Thymus (tissue), 11 donors: ENCODE measurements at regions not wholly inside any gene's neighbourhood (a gene's known extent, or its start where the extent isn't known, plus 50 kb on each side); places are given as distances from the start of the nearest gene placed in this dataset.

Experiments
- DNase-seq, 9 donors: peaks; one replicate each; pipeline ENCODE4 v3.0.0-alpha.2; 2013; ENCODE audit warnings: low spot score in 9 of 9, low read depth in 6 of 9, missing footprints in 1 of 9
- H3K27ac ChIP-seq, 2 donors: one replicate each; pipeline ENCODE4 v1.5.1; 2013; ENCODE audit warnings: control low read depth in 1 of 2, low read depth in 1 of 2, low read length in 1 of 2, mild to moderate bottlenecking in 1 of 2, moderate library complexity in 1 of 2
- H3K27me3 ChIP-seq, 2 donors: one replicate each; pipeline ENCODE4 v1.5.1; 2013; ENCODE audit warnings: low read length in 1 of 2; ENCODE audit not compliant: control insufficient read depth in 2 of 2, insufficient read depth in 1 of 2
- H3K36me3 ChIP-seq, 2 donors: one replicate each; pipeline ENCODE4 v1.5.1; 2013; ENCODE audit warnings: low read length in 1 of 2, mild to moderate bottlenecking in 1 of 2, moderate library complexity in 1 of 2; ENCODE audit not compliant: control insufficient read depth in 2 of 2, insufficient read depth in 2 of 2
- H3K4me1 ChIP-seq, 2 donors: one replicate each; pipeline ENCODE4 v1.5.1; 2013; ENCODE audit warnings: low read length in 2 of 2; ENCODE audit not compliant: control insufficient read depth in 2 of 2, insufficient read depth in 2 of 2
- H3K4me3 ChIP-seq, 2 donors: one replicate each; pipeline ENCODE4 v1.5.1; 2013; ENCODE audit warnings: low read length in 2 of 2, control low read depth in 1 of 2, mild to moderate bottlenecking in 1 of 2
- H3K9me3 ChIP-seq, 2 donors: one replicate each; pipeline ENCODE4 v1.5.1; 2013; ENCODE audit warnings: low read length in 1 of 2, mild to moderate bottlenecking in 1 of 2; ENCODE audit not compliant: control insufficient read depth in 2 of 2, insufficient read depth in 1 of 2
- WGBS: extraction: QIAGEN DNeasy Blood & Tissue Kit; methylation state at CpG from one replicate; pipeline ENCODE4 v1.1.7; 2013; 5-methylcytosine and 5-hydroxymethylcytosine counted together
- donor health status: healthy.

- no peak overlapping the region for H3K4me3 ChIP-seq
- DNase-seq = no peak
- WGBS = 96% methylated on average over 6 of the region's 6 CpGs
These were observed 265.4 kb upstream of the SPOPL start for GRCh38 chr2:138236142-138236541.

GRCh38 chr2:138237667-138238384 lies 263.7 kb upstream of the SPOPL start:
- 16% methylated on average over 5 of the region's 5 CpGs for WGBS
- DNase-seq = no peak
- peaks cover 0 to 2% of the 10 kb centered on the region in 2 donors for H3K9me3 ChIP-seq

More at GRCh38 chr2:138236142-138236541, 265.4 kb upstream of the SPOPL start:
- Histone ChIP-seq H3K9me3 (peaks cover 0 to 2% of the 10 kb centered on the region in 2 donors), H3K27ac (no peak overlapping the region), H3K27me3 (no peaks in the 10 kb centered on the region), H3K4me1 (no peaks in the 10 kb centered on the region), H3K36me3 (no peaks in the 10 kb centered on the region)

GRCh38 chr2:138238908-138239307 lies 262.7 kb upstream of the SPOPL start:
- H3K4me3 ChIP-seq = no peak overlapping the region
- no peaks in the 10 kb centered on the region for H3K36me3 ChIP-seq
- H3K27me3 ChIP-seq = no peaks in the 10 kb centered on the region
- H3K9me3 ChIP-seq = peaks cover 0 to 2% of the 10 kb centered on the region in 2 donors
- DNase-seq = no peak
- H3K4me1 ChIP-seq = no peaks in the 10 kb centered on the region
- no peak overlapping the region for H3K27ac ChIP-seq

More at GRCh38 chr2:138237667-138238384, 263.7 kb upstream of the SPOPL start:
- H3K27me3 ChIP-seq = no peaks in the 10 kb centered on the region
- H3K4me3 ChIP-seq = no peak overlapping the region
- no peak overlapping the region for H3K27ac ChIP-seq
- H3K36me3 ChIP-seq = no peaks in the 10 kb centered on the region
- no peaks in the 10 kb centered on the region for H3K4me1 ChIP-seq

GRCh38 chr2:138239902-138240491 lies 261.6 kb upstream of the SPOPL start:
- Histone ChIP-seq H3K27me3 (no peaks in the 10 kb centered on the region), H3K27ac (no peak overlapping the region), H3K4me3 (no peak overlapping the region), H3K36me3 (no peaks in the 10 kb centered on the region), H3K9me3 (peaks cover 0 to 2% of the 10 kb centered on the region in 2 donors), H3K4me1 (no peaks in the 10 kb centered on the region)
- DNase-seq = no peak
- WGBS = 94% methylated on average over 2 of the region's 2 CpGs

GRCh38 chr2:138243372-138243771 lies 258.2 kb upstream of the SPOPL start:
- Histone ChIP-seq H3K4me3 (no peak overlapping the region), H3K27ac (no peak overlapping the region), H3K27me3 (no peaks in the 10 kb centered on the region), H3K9me3 (no peaks in the 10 kb centered on the region), H3K4me1 (no peaks in the 10 kb centered on the region), H3K36me3 (no peaks in the 10 kb centered on the region)
- DNase-seq = no peak

- Histone ChIP-seq H3K27ac (no peak overlapping the region), H3K27me3 (no peaks in the 10 kb centered on the region)
- DNase-seq = no peak
These were observed 257.1 kb upstream of the SPOPL start for GRCh38 chr2:138244501-138244925.

GRCh38 chr2:138245310-138245709 lies 256.3 kb upstream of the SPOPL start:
- H3K9me3 ChIP-seq = no peaks in the 10 kb centered on the region
- H3K27ac ChIP-seq = no peak overlapping the region
- no peaks in the 10 kb centered on the region for H3K36me3 ChIP-seq
- no peaks in the 10 kb centered on the region for H3K27me3 ChIP-seq
- H3K4me1 ChIP-seq = no peaks in the 10 kb centered on the region
- H3K4me3 ChIP-seq = no peak overlapping the region
- no peak for DNase-seq

More at GRCh38 chr2:138244501-138244925, 257.1 kb upstream of the SPOPL start:
- H3K4me1 ChIP-seq = no peaks in the 10 kb centered on the region
- H3K9me3 ChIP-seq = no peaks in the 10 kb centered on the region
- H3K4me3 ChIP-seq = no peak overlapping the region
- H3K36me3 ChIP-seq = no peaks in the 10 kb centered on the region

GRCh38 chr2:138247302-138247701 lies 254.3 kb upstream of the SPOPL start:
- H3K4me1 ChIP-seq = no peaks in the 10 kb centered on the region
- no peak for DNase-seq
- 72% methylated on average over 2 of the region's 2 CpGs for WGBS
- no peaks in the 10 kb centered on the region for H3K36me3 ChIP-seq
- H3K9me3 ChIP-seq = no peaks in the 10 kb centered on the region
- H3K27ac ChIP-seq = no peak overlapping the region
- H3K27me3 ChIP-seq = no peaks in the 10 kb centered on the region
- H3K4me3 ChIP-seq = no peak overlapping the region

GRCh38 chr2:138249207-138249606 lies 252.4 kb upstream of the SPOPL start:
- H3K27me3 ChIP-seq = no peaks in the 10 kb centered on the region
- H3K4me1 ChIP-seq = no peaks in the 10 kb centered on the region
- H3K9me3 ChIP-seq = peaks cover 0 to 1% of the 10 kb centered on the region in 2 donors
- no peak overlapping the region for H3K27ac ChIP-seq
- H3K4me3 ChIP-seq = no peak overlapping the region
- DNase-seq = no peak
- no peaks in the 10 kb centered on the region for H3K36me3 ChIP-seq
